ENCODE measurements at regions not wholly inside any gene's neighbourhood (a gene's known extent, or its start where the extent isn't known, plus 50 kb on each side); places are given as distances from the start of the nearest gene placed in this dataset.

DNA sequence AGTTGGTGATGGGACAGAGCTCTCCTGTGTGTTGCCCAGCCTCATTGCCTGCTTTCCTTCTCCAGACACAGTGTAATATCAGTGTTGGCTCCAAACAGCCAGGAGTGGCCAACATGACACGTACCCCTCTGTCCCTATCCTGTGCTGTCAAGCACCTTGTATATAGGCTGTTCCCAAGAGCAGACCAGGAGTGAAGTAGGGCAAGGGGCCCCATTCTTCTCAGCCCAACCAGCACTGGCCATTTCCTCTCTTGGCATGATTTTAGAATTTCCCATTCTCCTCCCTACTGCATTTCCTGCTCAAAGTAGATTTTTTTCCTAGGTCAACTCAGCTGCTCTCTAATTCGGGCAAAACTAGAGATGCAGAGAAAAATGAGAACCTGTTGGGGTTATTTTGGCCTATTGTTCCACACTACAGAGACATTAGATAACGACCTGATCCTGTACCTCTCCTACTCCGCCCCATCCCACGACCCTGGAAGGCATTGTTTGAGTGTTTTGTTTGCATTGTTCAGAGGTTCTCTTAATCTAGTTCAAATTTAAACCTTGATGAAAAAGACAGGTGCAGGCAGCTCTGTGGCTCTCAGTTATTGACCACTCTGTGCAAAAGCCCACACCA, 95.6 kb downstream of the RASSF10 start:
- no peak for DNase-seq (ENCODE audit: low read depth)

- DNase-seq (ENCODE audit: low read depth): no peak
Measured at GRCh38 chr11:13105237-13105844, 96.2 kb downstream of the RASSF10 start.

GRCh38 chr11:13107544-13108044, 98.5 kb downstream of the RASSF10 start:
- no peak for DNase-seq (ENCODE audit: low read depth)

DNA sequence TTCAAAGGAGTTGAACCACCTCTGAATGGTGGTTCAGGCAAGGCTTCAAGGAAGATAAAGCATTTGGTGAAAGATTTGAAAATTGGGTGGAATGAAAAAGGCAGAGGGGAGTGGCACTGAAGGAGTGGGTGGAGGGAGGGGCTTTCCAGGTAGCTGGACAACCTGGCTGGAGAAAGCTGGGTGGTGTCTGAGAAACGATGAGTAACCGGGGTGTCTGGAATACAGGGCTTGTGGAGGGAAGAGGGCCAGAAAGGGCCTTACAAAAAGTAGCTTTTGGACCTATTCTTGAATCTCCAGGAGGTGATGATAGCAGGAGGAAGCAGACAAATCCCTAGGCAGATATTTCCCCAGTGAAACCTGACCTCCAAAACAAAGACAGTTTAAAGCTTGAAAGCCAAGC, 99.3 kb downstream of the RASSF10 start:
- no peak for DNase-seq (ENCODE audit: low read depth)

DNA sequence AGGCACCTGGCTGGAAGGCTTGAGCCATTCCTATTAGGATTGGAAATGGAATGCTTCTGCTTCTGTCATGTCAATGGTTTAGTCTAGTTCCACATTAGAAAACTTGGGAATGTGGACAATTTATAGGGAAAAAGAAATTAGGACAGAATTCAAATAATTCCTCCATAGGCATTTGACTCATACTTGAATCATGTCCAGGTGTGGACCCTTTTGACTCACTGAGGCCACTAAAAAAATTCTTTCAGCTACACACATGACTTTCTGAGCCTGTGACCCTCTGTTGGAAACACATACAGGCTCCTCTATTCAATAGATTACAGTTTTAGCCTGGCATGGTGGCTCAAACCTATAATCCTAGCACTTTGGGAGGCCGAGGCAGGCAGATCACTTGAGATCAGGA, 100.5 kb downstream of the RASSF10 start:
- DNase-seq (ENCODE audit: low read depth): peak; percentile 55

GRCh38 chr11:13110145-13110544, 101.0 kb downstream of the RASSF10 start:
- DNase-seq (ENCODE audit: low read depth): no peak

DNA sequence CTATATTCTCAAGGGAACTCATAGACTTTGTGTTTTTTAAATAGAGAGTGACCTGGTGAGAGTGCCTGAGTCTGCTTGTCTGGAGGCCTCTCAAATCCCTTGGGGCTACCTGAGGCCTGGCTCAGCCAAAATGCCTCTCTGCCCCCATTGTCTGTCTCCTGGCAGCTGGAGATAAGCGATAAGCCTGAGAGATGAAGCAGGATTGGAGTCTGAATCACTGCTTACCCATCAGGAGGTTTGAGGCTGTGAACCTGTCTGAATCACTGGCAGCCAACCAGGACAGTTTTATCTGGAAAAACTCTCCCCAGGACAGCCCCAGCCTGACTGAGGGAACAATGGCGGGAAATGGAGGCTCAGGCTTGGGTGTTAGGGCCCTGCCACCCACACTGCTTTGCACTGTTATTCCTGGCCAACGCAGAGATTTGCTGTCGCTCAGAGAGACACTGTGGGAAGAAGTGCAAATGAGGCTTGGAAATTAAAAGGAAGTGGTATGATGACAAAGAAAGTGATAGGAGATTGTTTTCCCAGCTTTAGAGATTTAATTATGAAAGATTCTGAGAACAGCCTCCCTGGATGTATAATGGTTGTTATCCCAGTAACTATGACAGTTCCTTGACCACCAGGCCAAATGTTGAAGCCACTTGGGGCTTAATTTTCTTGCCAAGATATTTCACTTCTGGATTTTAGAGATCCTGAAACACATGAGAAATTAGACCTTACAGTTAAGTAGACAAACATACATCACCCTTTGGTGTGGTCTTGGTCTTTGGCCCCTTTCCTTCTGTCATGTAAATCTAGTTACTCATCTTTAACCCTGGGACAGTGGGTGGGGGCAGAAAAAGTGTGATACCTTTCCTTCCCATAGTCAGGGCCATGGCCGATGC, 102.1 kb downstream of the RASSF10 start:
- DNase-seq (ENCODE audit: low read depth): peak; percentile 74

DNA sequence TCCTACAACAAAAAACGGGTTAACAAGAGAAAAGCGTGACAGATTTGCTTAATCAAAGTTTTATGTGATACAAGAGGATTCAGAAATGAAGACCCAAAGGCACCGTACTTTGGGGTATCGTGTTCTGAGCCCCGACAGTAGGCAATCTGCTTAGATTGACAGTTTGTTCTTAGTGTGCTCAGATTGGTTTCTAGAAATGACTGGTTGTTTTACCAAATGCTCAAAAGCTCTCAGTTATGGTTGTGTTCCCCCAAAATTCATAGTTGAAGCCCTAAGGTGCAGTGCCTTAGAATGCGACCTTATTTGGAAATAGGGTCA, 102.7 kb downstream of the RASSF10 start:
- no peak for DNase-seq (ENCODE audit: low read depth)

GRCh38 chr11:13114566-13115379, 105.7 kb downstream of the RASSF10 start:
- no peak for DNase-seq (ENCODE audit: low read depth)

DNA sequence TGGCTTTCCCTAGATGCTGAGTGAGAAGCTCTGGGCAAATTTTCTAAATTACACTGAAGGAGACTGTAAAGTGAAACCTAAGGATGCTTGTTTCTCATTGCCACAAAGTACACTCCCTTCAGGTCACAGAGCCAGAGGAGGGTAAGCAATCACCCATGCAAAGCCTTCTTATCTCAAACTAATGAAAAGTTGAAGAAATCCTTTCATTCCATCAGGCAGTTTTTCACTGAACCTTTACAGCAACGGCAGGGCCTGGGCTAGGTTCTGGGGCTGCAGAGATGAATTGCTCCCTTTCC, 106.2 kb downstream of the RASSF10 start:
- DNase-seq (ENCODE audit: low read depth): no peak

DNA sequence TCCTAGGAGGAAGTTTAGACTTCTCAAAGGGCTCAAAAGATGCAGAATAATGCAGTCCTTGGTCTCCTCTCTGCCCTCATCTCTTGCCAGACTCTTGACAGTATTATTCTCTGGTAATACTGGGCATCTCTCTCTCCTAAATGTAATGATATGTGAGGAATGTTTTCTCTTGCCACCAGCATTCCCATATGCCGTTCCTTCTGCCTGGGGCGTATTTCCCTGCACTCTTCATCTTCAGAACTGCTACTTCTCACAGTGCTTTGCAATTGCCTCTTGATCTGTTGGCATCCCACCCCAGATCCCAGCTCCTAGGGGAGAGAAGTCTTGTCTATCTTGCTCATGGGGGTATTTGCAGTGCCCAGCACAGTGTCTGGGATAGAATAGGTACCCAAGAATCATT, 107.4 kb downstream of the RASSF10 start:
- DNase-seq (ENCODE audit: low read depth): no peak

GRCh38 chr11:13117344-13117743, 108.2 kb downstream of the RASSF10 start:
- no peak for DNase-seq (ENCODE audit: low read depth)

DNA sequence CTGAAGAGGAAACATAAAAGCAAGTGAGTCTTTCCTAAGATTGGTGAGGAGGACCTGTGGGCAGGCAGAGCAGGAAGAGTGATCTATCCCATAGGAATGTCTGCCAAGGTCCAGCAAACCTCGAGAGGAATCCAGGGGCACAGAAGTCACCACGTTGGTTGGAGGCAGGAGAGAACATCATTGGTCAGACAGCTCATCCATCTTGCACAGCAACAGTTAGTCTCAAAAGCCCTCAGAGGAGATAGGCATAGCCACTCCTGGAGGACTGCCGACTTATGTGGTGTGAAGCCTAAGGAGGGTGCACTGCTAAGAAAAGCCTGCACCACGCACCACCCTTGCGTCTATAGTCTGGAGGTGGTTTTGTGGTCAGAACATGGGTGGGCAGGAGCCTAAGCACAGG, 109.1 kb downstream of the RASSF10 start:
- DNase-seq (ENCODE audit: low read depth): peak; percentile 100

- no peak for DNase-seq (ENCODE audit: low read depth)
Measured at GRCh38 chr11:13118650-13119049, 109.5 kb downstream of the RASSF10 start.

DNA sequence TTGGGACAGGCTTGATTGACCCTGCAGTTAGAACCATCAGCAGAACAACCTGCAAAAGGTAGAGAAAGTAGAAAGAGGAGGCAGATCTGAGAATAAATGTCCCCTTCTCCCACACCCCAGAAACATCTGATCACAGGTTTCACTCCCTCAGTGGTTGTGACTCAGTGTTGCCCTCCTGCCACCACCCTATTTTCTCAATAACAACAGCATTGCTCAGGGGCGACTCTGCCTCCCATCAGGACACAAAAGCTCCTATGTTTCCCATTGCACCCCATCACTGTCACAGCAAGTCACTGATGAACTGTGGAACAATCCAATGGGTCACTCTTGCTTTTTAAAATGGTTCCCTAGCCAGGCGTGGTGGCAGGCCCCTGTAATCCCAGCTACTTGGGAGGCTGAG, 110.2 kb downstream of the RASSF10 start:
- peak; percentile 68 for DNase-seq (ENCODE audit: low read depth)

DNA sequence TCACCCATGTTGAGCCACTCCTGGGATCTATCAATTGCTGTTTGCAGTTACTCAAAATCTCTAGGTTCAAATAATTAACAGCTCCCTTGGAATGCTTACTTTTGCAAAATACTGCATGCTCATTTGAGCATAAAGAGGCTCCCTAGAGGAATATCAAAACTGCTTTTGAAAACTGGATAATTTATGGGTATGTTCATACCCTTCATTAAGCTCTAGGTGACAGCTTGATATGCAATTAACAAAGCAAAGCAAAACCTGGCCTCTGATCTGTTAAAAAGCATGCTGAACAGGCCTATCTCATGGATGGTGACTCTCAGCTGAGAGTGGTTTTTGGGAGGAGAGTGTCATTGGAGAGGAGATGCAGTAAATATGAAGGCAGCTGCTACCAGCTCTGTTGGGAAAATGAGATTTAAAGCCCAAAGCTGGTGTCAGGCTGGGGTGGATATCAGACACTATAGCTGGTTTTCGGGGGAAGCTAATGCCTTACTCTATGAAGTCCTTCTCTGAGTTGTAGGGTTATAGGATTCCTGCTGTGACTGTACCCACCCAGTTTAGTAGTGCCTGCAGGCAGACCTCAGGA, 110.9 kb downstream of the RASSF10 start:
- DNase-seq (ENCODE audit: low read depth): no peak

DNA sequence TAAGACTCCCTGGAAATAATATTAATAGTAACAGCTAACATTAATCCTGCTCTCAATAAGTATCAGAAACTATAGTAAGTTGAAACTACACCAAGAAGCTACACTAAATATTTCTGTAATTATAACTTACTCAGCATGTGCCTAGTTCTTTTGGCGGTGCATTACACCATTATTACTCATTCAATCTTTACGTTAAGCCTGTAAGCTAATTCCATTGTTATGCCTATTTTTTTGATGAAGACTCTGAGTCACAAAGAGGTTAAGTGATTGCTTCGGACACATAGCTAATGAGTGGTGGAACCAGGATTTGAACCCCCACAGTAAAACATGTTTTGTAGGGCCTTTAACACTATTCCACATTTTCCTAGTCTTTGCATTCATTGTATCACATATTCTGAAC, 111.6 kb downstream of the RASSF10 start:
- peak; percentile 86 for DNase-seq (ENCODE audit: low read depth)

DNA sequence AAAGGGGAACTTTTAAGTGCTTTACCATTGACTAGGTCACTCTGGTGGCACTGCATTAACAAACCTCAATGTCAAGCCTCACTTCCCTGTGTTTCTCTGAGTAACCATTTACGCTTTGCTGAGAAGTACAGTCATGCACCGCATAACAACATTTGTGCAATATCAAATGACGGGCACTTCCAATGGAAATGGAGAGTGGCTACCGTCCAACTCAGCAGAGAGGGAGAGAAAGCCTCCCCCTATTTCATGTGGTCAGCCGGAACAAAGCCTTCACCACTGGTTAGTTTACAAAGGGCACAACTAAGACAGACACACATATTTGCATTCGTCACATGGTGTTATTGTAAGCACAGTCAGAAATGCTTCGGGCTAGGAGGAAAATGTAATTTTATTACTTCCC, 117.3 kb downstream of the RASSF10 start:
- peak; percentile 97 for DNase-seq (ENCODE audit: low read depth)

- no peak for DNase-seq (ENCODE audit: low read depth)
Measured at GRCh38 chr11:13127161-13127560, 118.0 kb downstream of the RASSF10 start.

DNA sequence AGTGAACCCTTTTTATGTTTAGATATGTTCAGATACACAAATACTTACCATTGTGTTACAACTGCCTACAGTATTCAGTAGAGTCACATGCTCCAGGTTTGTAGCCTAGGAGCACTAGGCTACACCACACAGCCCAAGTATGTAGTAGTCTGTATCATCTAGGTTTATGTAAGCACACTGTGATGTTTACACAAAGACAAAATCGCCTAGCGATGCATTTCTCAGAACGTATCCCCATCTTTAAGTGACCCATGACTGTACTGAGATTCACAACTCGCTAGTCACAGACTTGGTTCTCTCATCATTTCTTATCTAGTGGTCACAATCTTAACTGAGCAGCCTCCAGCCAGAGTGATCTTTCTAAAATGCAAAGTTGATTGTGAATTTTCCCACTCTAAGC, 119.2 kb downstream of the RASSF10 start:
- DNase-seq (ENCODE audit: low read depth): no peak

- DNase-seq (ENCODE audit: low read depth): no peak
Measured at GRCh38 chr11:13134066-13134465, 125.0 kb downstream of the RASSF10 start.

- no peak for DNase-seq (ENCODE audit: low read depth)
Measured at GRCh38 chr11:13134886-13135285, 125.8 kb downstream of the RASSF10 start.
